ENCODE measurements at regions not wholly inside any gene's neighbourhood (a gene's known extent, or its start where the extent isn't known, plus 50 kb on each side); places are given as distances from the start of the nearest gene placed in this dataset.

- DNase-seq: no peak
Observed at GRCh38 chr7:49386792-49387191, 386.6 kb upstream of the VWC2 start.

DNA sequence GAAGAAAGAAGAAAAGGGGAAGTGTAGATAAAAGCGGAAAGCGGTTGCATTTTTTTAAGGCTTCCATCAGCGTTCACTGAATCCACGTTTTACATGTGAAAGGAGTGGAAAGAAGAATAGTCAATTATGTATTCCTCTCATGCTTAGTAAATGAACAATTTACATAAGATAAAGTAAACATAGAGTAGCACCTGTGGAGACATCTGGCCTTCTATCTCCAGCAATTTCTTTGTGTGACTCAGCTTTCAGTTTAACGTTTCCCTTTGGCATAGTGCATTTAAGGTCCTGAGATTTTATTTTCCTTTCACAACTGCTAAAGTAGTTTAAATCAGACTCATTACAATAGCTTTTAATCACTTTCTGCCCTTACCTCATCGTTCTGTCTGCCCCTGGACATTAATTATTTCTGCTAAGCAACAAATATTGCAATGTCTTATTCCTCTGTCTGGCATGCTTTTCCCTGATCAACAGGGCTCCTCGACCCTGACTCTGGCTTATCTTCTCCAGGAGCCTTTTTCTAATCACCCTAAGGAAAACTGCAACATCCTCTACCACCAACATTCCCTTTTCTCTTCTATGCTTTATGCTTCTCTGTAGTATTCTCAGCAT is 383.5 kb upstream of the VWC2 start:
- no peak for DNase-seq

DNA sequence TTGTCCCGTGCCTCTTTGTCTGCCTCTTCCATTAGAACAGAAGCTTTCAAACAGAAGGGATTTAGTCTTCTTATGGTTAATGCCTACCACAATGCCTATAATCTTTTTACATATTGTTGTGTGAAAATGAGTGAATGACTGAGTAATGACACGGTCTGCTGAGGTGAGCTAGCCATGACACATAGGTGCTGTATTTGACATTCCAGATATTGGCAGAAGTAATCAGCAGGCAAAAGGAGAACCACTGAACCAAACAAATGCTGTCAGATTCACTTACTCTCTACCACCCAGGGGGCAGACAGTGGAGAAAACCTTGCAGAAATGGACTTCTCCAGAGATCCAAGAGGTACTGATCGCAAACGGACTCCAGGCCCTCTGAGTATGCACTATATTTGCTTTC is 377.2 kb upstream of the VWC2 start:
- no peak for DNase-seq

GRCh38 chr7:49397750-49398149 is 375.7 kb upstream of the VWC2 start:
- DNase-seq: no peak

DNA sequence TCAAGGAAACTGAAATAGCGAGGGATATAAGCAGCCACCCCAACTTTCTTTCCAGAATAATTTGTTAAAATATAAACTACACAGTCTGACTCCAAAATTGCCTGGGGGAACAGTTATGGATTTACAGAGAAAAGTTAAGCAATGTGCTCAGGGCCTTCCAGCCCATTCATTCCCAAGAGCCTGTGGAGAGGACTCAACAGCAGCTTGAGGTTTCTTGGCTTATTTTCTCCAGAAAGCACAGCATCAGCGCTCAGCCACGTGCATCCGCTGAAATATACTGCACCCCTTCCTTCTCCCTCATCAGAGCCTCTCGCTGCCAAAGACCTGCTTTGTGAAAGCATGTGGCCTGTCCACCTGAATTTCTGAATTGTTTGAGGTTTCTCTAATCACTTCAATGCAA is 375.2 kb upstream of the VWC2 start:
- no peak for DNase-seq

DNA sequence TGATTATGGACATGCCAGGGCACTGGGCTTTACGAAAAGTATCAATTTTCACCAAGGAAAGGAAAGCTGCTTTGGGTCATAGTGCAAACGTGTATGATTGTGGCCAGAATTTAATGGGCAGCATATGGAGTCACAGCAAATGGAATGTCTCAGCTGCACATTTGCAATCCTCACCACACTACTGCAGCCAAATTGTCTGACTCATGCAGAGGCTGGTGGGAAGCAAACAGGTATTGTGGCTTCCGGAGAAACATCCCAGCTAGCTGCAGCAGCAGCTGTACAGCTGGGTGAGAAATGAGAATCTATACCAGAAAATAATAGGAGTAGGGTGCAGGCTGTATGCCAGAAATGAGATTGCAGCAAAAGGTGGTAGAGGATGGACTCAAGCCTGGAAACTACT is 374.7 kb upstream of the VWC2 start:
- no peak for DNase-seq

- no peak for DNase-seq
Observed at GRCh38 chr7:49400891-49401550, 372.4 kb upstream of the VWC2 start.

GRCh38 chr7:49403844-49404243 is 369.6 kb upstream of the VWC2 start:
- DNase-seq: no peak

GRCh38 chr7:49407205-49407604 is 366.2 kb upstream of the VWC2 start:
- DNase-seq: no peak

- no peak for DNase-seq
Observed at GRCh38 chr7:49417034-49417433, 356.4 kb upstream of the VWC2 start.

DNA sequence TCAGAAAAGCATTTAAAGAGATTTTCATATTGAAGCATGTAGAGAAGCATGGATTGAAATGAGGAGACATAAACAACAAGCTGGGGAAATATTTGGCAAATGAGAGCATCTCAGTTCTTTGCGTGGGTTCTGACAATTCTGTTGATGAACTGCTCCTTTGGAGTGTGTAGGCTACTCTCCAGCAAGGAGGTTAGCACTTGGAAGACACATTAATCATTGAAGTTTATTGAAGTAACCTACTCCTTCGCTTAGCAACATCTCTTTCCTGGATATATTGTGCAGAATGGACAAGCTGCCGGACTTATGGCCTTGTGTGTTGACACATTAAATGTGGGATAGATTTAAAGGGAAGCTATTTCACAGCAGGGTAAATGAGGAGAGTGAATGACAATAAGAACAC is 354.5 kb upstream of the VWC2 start:
- no peak for DNase-seq

DNA sequence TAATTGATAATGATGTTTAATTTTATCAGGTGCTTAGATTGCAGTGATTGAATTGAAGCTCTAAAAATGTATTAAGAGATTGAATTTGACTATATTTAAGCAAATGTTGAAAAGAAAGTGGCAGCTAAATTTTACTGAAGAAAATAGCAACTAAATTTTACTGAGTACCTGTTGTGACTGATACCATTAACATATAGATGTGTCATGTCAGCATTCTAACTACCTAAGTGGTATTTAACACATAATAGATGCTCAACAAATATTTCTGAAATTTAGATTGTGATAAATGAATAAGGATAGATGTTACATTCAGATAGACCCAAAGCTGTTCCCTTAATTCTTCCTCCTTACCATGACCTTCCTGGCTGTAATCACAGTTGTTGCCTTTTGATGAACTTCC is 350.9 kb upstream of the VWC2 start:
- DNase-seq: no peak

- DNase-seq: no peak
Observed at GRCh38 chr7:49424109-49424508, 349.3 kb upstream of the VWC2 start.

- DNase-seq: no peak
Observed at GRCh38 chr7:49425277-49425818, 348.1 kb upstream of the VWC2 start.

DNA sequence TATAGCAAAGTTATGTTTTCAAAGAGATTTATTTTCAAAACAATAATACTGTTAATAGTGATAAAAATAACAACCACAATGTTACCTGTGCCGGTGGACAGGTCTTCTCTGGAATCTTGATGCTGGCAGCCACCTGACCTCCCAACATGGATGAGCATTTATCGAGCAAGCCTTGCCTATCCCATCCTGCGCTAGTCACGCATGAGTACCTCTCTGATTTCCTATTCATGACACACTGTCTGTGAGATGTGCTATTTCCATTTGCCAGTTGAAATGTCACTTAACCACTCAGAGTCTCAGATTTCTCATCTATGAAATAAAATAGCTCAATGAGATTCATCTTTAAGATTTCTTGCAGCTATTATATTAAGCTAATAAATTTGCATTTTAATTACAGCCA is 341.2 kb upstream of the VWC2 start:
- DNase-seq: no peak

- no peak for DNase-seq
Observed at GRCh38 chr7:49433794-49434193, 339.6 kb upstream of the VWC2 start.

DNA sequence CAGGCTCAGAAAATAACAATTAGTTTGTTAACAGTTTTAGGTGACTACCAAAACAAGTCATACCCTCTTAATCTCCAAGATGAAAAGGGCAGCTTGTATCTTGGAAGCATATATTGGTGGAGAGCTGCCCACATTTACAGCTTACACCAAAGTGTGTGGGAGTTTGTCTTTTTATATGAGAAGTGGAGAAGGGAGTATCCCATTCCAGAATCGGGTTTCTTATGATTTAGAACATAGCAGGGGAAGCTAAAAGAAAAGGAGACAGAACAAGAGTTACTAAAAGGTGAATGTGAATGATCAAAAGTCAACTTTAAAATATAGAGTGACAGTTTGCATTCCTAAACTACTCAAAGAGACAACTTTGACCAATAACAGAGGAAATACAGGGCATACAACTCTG is 338.6 kb upstream of the VWC2 start:
- DNase-seq: no peak

DNA sequence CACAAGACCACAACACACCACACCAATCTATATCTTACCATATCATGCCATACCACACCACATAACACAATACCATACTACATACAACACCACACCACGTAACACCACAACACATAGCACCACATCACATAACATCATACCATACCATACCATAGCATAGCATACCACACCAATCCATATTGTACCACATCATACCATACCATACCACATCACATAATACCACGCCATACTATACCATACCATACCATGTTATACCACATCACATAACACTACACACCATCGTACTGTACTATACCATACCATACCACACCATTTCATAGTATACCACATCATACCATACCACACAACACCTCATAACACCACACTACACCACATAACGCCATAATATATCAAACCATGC is 335.2 kb upstream of the VWC2 start:
- DNase-seq: no peak

GRCh38 chr7:49443515-49443914 is 329.9 kb upstream of the VWC2 start:
- no peak for DNase-seq

GRCh38 chr7:49453486-49453885 is 320.0 kb upstream of the VWC2 start:
- DNase-seq: no peak

DNA sequence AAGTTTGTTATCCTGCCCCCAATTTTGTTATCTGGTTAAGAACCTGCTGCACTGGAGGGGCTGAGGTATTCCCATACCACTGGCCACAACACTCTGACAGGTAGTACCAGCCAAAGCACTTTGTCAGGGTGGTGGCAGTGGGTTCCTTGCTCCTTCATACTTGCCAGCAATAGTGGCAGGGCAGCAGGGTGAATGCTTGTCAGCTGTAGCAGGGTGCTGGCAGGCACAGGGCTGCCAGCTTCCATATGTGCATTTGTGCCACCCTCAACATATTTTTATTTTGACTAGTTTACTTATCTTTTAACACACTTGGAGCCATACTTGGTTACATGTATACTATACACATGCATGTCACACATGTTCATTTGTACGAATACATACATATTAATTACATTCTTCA is 294.0 kb upstream of the VWC2 start:
- DNase-seq: no peak

GRCh38 chr7:49479936-49480544 is 293.4 kb upstream of the VWC2 start:
- no peak for DNase-seq

- no peak for DNase-seq
Observed at GRCh38 chr7:49481075-49481474, 292.4 kb upstream of the VWC2 start.

DNA sequence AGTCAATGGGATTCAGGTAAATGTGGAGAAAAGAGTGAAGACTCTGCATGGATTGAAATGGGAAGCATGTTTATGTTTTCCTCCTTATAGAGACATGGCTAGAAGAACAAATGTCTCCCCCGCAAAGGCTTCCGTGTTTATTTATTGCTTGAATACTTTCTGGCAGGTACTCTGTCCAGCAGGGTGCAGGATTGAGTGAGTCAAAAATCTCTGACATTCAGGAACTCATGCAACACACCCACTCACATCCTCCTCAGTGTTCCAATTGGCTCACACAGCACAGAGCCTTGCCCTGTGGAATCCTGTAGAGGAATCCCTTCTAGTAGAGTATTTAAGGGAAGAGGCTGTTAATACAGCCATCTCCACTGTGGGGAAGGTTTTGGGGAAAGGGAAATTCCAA is 290.3 kb upstream of the VWC2 start:
- DNase-seq: no peak
